ENCODE measurements at regions not wholly inside any gene's neighbourhood (a gene's known extent, or its start where the extent isn't known, plus 50 kb on each side); places are given as distances from the start of the nearest gene placed in this dataset.

- no peak overlapping the region for H3K4me3 ChIP-seq (ENCODE audit: low read depth, low read length)
- DNase-seq (ENCODE audit: low read depth), result no peak
- TF ChIP-seq CTCF (IDR thresholded peaks at IDR 0.05; ENCODE audit: low read depth, low read length, missing control alignments), result no peak
Measured at GRCh38 chr4:15270201-15270600, 157.6 kb upstream of the C1QTNF7 start.

GRCh38 chr4:15286041-15286440 is 141.8 kb upstream of the C1QTNF7 start:
- no peak for DNase-seq (ENCODE audit: low read depth)
- no peak for TF ChIP-seq CTCF (IDR thresholded peaks at IDR 0.05; ENCODE audit: low read depth, low read length, missing control alignments)
- H3K4me3 ChIP-seq (ENCODE audit: low read depth, low read length), result no peak overlapping the region

- H3K4me3 ChIP-seq (ENCODE audit: low read depth, low read length), result no peak overlapping the region
- no peak for TF ChIP-seq CTCF (IDR thresholded peaks at IDR 0.05; ENCODE audit: low read depth, low read length, missing control alignments)
- DNase-seq (ENCODE audit: low read depth), result no peak
Measured at GRCh38 chr4:15291122-15291521, 136.7 kb upstream of the C1QTNF7 start.

- no peak overlapping the region for H3K4me3 ChIP-seq (ENCODE audit: low read depth, low read length)
- no peak for DNase-seq (ENCODE audit: low read depth)
- TF ChIP-seq CTCF (IDR thresholded peaks at IDR 0.05; ENCODE audit: low read depth, low read length, missing control alignments), result no peak
Measured at GRCh38 chr4:15293711-15294110, 134.1 kb upstream of the C1QTNF7 start.

GRCh38 chr4:15294202-15294601 is 133.6 kb upstream of the C1QTNF7 start:
- H3K4me3 ChIP-seq (ENCODE audit: low read depth, low read length), result no peak overlapping the region
- DNase-seq (ENCODE audit: low read depth), result no peak
- TF ChIP-seq CTCF (IDR thresholded peaks at IDR 0.05; ENCODE audit: low read depth, low read length, missing control alignments), result no peak

GRCh38 chr4:15294832-15295231 is 133.0 kb upstream of the C1QTNF7 start:
- H3K4me3 ChIP-seq (ENCODE audit: low read depth, low read length), result no peak overlapping the region
- DNase-seq (ENCODE audit: low read depth), result no peak
- no peak for TF ChIP-seq CTCF (IDR thresholded peaks at IDR 0.05; ENCODE audit: low read depth, low read length, missing control alignments)

GRCh38 chr4:15295421-15296162 is 132.2 kb upstream of the C1QTNF7 start:
- TF ChIP-seq CTCF (IDR thresholded peaks at IDR 0.05; ENCODE audit: low read depth, low read length, missing control alignments), result no peak
- no peak overlapping the region for H3K4me3 ChIP-seq (ENCODE audit: low read depth, low read length)
- no peak for DNase-seq (ENCODE audit: low read depth)

Measured in GM12864 (cell line).